Keratinocyte (primary cell): ENCODE measurements at regions not wholly inside any gene's neighbourhood (a gene's known extent, or its start where the extent isn't known, plus 50 kb on each side); places are given as distances from the start of the nearest gene placed in this dataset.

Experiments
- DNase-seq: peaks from one replicate; pipeline ENCODE4 v3.0.0-alpha.2; 2011; ENCODE audit warnings: low read depth, missing footprints, low spot score
- FAIRE-seq: peaks from 2 replicates; lab custom pipeline; 2011; peaks lifted over from hg19 to GRCh38; lab: Jason Lieb, UNC
- H2AFZ ChIP-seq: 2 replicates; pipeline ENCODE4 v1.6.0; 2012; ENCODE audit warnings: low read length, control low read depth, inconsistent platforms; ENCODE audit not compliant: control insufficient read depth
- H3K27ac ChIP-seq: 2 replicates; pipeline ENCODE4 v1.5.1; 2011; ENCODE audit warnings: low read length; ENCODE audit not compliant: control insufficient read depth, insufficient read depth
- H3K27me3 ChIP-seq: 3 replicates; pipeline ENCODE4 v1.6.0; 2011; ENCODE audit warnings: low read length; ENCODE audit not compliant: control insufficient read depth, insufficient read depth; ENCODE audit errors: extremely low read depth
- H3K36me3 ChIP-seq, 2 experiments: 2 replicates in 1 of 2; 3 replicates in 1 of 2; pipeline ENCODE4 v1.5.1; 2011; ENCODE audit warnings: low read length in 2 of 2, mild to moderate bottlenecking in 1 of 2; ENCODE audit not compliant: control insufficient read depth in 2 of 2, insufficient read depth in 2 of 2; ENCODE audit errors: extremely low read depth in 1 of 2
- H3K4me1 ChIP-seq: 3 replicates; pipeline ENCODE4 v1.5.1; 2011; ENCODE audit warnings: low read length; ENCODE audit not compliant: control insufficient read depth, insufficient read depth; ENCODE audit errors: extremely low read depth
- H3K4me2 ChIP-seq: 3 replicates; pipeline ENCODE4 v1.6.0; 2011; ENCODE audit warnings: low read depth, low read length; ENCODE audit not compliant: control insufficient read depth, insufficient read depth; ENCODE audit errors: extremely low read depth
- H3K4me3 ChIP-seq, 3 experiments: fragments of 200-600 bp in 1 of 3; sonication (generic) in 1 of 3; 2 replicates in 2 of 3; 3 replicates in 1 of 3; pipeline ENCODE4 v1.5.1; 2011 to 2016; ENCODE audit warnings: low read length in 3 of 3, mild to moderate bottlenecking in 3 of 3, control low read depth in 2 of 3, inconsistent platforms in 1 of 3, low read depth in 1 of 3, mixed read lengths in 1 of 3, mixed run types in 1 of 3, moderate library complexity in 1 of 3; ENCODE audit not compliant: control insufficient read depth in 2 of 3, insufficient read depth in 2 of 3; ENCODE audit errors: extremely low read depth in 1 of 3
- H3K79me2 ChIP-seq: 2 replicates; pipeline ENCODE4 v1.6.0; 2012; ENCODE audit warnings: low read length; ENCODE audit not compliant: control insufficient read depth, insufficient read depth
- H3K9ac ChIP-seq: 3 replicates; pipeline ENCODE4 v1.6.0; 2011; ENCODE audit warnings: low read length; ENCODE audit not compliant: control insufficient read depth, insufficient read depth; ENCODE audit errors: extremely low read depth
- H3K9me1 ChIP-seq: 3 replicates; pipeline ENCODE4 v1.6.0; 2011; ENCODE audit warnings: low read length; ENCODE audit not compliant: control insufficient read depth, insufficient read depth; ENCODE audit errors: extremely low read depth
- H3K9me3 ChIP-seq: 2 replicates; pipeline ENCODE4 v1.5.1; 2012; ENCODE audit warnings: low read depth, low read length; ENCODE audit not compliant: control insufficient read depth
- H4K20me1 ChIP-seq: 3 replicates; pipeline ENCODE4 v1.6.0; 2011; ENCODE audit warnings: low read length; ENCODE audit not compliant: control insufficient read depth, insufficient read depth; ENCODE audit errors: extremely low read depth
- CTCF ChIP-seq, 3 experiments: IDR thresholded peaks in 1 of 3; conservative IDR thresholded peaks in 1 of 3; optimal IDR thresholded peaks in 1 of 3; 2 replicates in 2 of 3; 3 replicates in 1 of 3; pipeline versions ENCODE3 to v1.5.1; 2011; ENCODE audit warnings: low read length in 3 of 3, mild to moderate bottlenecking in 3 of 3, moderate library complexity in 2 of 3, control low read depth in 1 of 3, inconsistent platforms in 1 of 3; ENCODE audit not compliant: insufficient read depth in 2 of 3; ENCODE audit errors: extremely low read depth in 1 of 3
- EZH2 ChIP-seq: IDR thresholded peaks from one replicate; pipeline ENCODE4 v1.6.1; 2012; ENCODE audit warnings: inconsistent platforms, mild to moderate bottlenecking, low read length, moderate library complexity
- dilution Hi-C: fragments of 300-500 bp; cut with MboI; formaldehyde crosslinking; loops from one replicate; pipeline ENCODE4 v1.7.0; 2020; ENCODE audit warnings: low sequenced_read_pairs; ENCODE audit not compliant: extremely low pct_ligation_motif_present

- dilution Hi-C loops, result no loop called here
- H3K79me2 ChIP-seq, result no peaks in the 10 kb centered on the region
- FAIRE-seq, result no peak
Measured at GRCh38 chr13:32902874-32903273, 113.3 kb upstream of the KL start.

GRCh38 chr13:32903720-32904119 is 112.5 kb upstream of the KL start:
- H3K9ac ChIP-seq, result no peak overlapping the region
- no peaks in the 10 kb centered on the region for H3K9me3 ChIP-seq
- H3K4me3 ChIP-seq, result no peak overlapping the region
- H4K20me1 ChIP-seq, result no peaks in the 10 kb centered on the region
- H3K36me3 ChIP-seq, result no peaks in the 10 kb centered on the region
- H3K79me2 ChIP-seq, result no peaks in the 10 kb centered on the region
- H3K27me3 ChIP-seq, result no peaks in the 10 kb centered on the region
- no peak overlapping the region for H3K27ac ChIP-seq
- H3K9me1 ChIP-seq, result no peaks in the 10 kb centered on the region
- dilution Hi-C loops, result no loop called here
- no peak overlapping the region for H2AFZ ChIP-seq
- FAIRE-seq (no peak), DNase-seq (no peak)
- no peak for TF ChIP-seq EZH2
- no peak for TF ChIP-seq CTCF (optimal IDR thresholded peaks at IDR 0.05 in 1 of 3, IDR thresholded peaks at IDR 0.05 in 1 of 3, conservative IDR thresholded peaks at IDR 0.05 in 1 of 3; ENCODE audit: extremely low read depth in 1 of 3, insufficient read depth in 2 of 3, low read length in 3 of 3)
- H3K4me1 ChIP-seq, result peaks cover 29% of the 10 kb centered on the region
- H3K4me2 ChIP-seq, result no peak overlapping the region

More at GRCh38 chr13:32902874-32903273, 113.3 kb upstream of the KL start:
- Histone ChIP-seq H4K20me1 (no peaks in the 10 kb centered on the region), H3K4me1 (peaks cover 30% of the 10 kb centered on the region), H3K27me3 (no peaks in the 10 kb centered on the region), H3K27ac (no peak overlapping the region), H2AFZ (no peak overlapping the region), H3K36me3 (no peaks in the 10 kb centered on the region), H3K4me2 (no peak overlapping the region), H3K4me3 (no peak overlapping the region), H3K9me3 (no peaks in the 10 kb centered on the region), H3K9ac (no peak overlapping the region), H3K9me1 (no peaks in the 10 kb centered on the region)
- no peak for DNase-seq
- TF ChIP-seq CTCF (optimal IDR thresholded peaks at IDR 0.05 in 1 of 3, IDR thresholded peaks at IDR 0.05 in 1 of 3, conservative IDR thresholded peaks at IDR 0.05 in 1 of 3; ENCODE audit: extremely low read depth in 1 of 3, insufficient read depth in 2 of 3, low read length in 3 of 3), result no peak
- TF ChIP-seq EZH2, result no peak
